H9 (cell line): ENCODE measurements at regions not wholly inside any gene's neighbourhood (a gene's known extent, or its start where the extent isn't known, plus 50 kb on each side); places are given as distances from the start of the nearest gene placed in this dataset.

Source experiments
- DNase-seq: peaks from one replicate; pipeline ENCODE4 v3.0.0-alpha.2; 2017
- H2AFZ ChIP-seq: one replicate; pipeline ENCODE4 v1.6.1; 2013; ENCODE audit warnings: mild to moderate bottlenecking, low read length, control low read depth, moderate library complexity
- H2AK5ac ChIP-seq: 2 replicates; pipeline ENCODE4 v1.6.1; 2013; ENCODE audit warnings: low read length, control low read depth, mixed read lengths; ENCODE audit not compliant: insufficient read length
- H2BK120ac ChIP-seq: one replicate; pipeline ENCODE4 v1.6.1; 2013; ENCODE audit warnings: low read depth, mild to moderate bottlenecking, low read length, control low read depth, inconsistent platforms; ENCODE audit not compliant: poor library complexity, severe bottlenecking
- H2BK12ac ChIP-seq: 2 replicates; pipeline ENCODE4 v1.6.1; 2013; ENCODE audit warnings: low read length, control low read depth, mixed read lengths, low read depth; ENCODE audit not compliant: insufficient read length
- H2BK15ac ChIP-seq: 2 replicates; pipeline ENCODE4 v1.6.1; 2013; ENCODE audit warnings: low read depth, low read length, control low read depth
- H2BK20ac ChIP-seq: one replicate; pipeline ENCODE4 v1.6.1; 2013; ENCODE audit warnings: low read depth, mild to moderate bottlenecking, low read length, control low read depth, inconsistent platforms; ENCODE audit not compliant: poor library complexity, severe bottlenecking
- H2BK5ac ChIP-seq: 2 replicates; pipeline ENCODE4 v1.6.1; 2013; ENCODE audit warnings: low read length, control low read depth, mixed read lengths; ENCODE audit not compliant: insufficient read length
- H3K14ac ChIP-seq: 2 replicates; pipeline ENCODE4 v1.6.1; 2013; ENCODE audit warnings: low read length, control low read depth; ENCODE audit not compliant: insufficient read depth
- H3K18ac ChIP-seq: 2 replicates; pipeline ENCODE4 v1.6.1; 2013; ENCODE audit warnings: low read depth, mild to moderate bottlenecking, mixed read lengths, low read length, control low read depth; ENCODE audit not compliant: insufficient read length
- H3K23ac ChIP-seq: 2 replicates; pipeline ENCODE4 v1.6.1; 2013; ENCODE audit warnings: low read length, control low read depth, mixed read lengths, low read depth; ENCODE audit not compliant: insufficient read length
- H3K23me2 ChIP-seq: 2 replicates; pipeline ENCODE4 v1.6.1; 2013; ENCODE audit warnings: low read depth, mild to moderate bottlenecking, mixed read lengths, low read length, control low read depth; ENCODE audit not compliant: insufficient read length, poor library complexity, severe bottlenecking
- H3K27ac ChIP-seq: 2 replicates; pipeline ENCODE4 v1.5.1; 2013; ENCODE audit warnings: low read length, control low read depth, mixed read lengths, low read depth; ENCODE audit not compliant: insufficient read length
- H3K27me3 ChIP-seq: 2 replicates; pipeline ENCODE4 v1.6.1; 2013; ENCODE audit warnings: low read length, control low read depth, inconsistent platforms; ENCODE audit not compliant: insufficient read depth
- H3K4ac ChIP-seq: 2 replicates; pipeline ENCODE4 v1.6.1; 2013; ENCODE audit warnings: low read depth, mild to moderate bottlenecking, control low read depth, inconsistent platforms, low read length, moderate library complexity
- H3K4me1 ChIP-seq: 2 replicates; pipeline ENCODE4 v1.6.1; 2013; ENCODE audit warnings: low read length, control low read depth, inconsistent platforms; ENCODE audit not compliant: insufficient read depth
- H3K4me2 ChIP-seq: 2 replicates; pipeline ENCODE4 v1.6.1; 2013; ENCODE audit warnings: low read length, control low read depth, mixed read lengths; ENCODE audit not compliant: insufficient read length, insufficient read depth
- H3K56ac ChIP-seq: 2 replicates; pipeline ENCODE4 v1.6.1; 2013; ENCODE audit warnings: low read depth, mild to moderate bottlenecking, mixed read lengths, low read length, control low read depth; ENCODE audit not compliant: insufficient read length
- H3K79me1 ChIP-seq: 2 replicates; pipeline ENCODE4 v1.6.1; 2013; ENCODE audit warnings: low read depth, mild to moderate bottlenecking, moderate library complexity, low read length, control low read depth, inconsistent platforms; ENCODE audit not compliant: insufficient read depth, poor library complexity, severe bottlenecking
- H3K79me2 ChIP-seq: 2 replicates; pipeline ENCODE4 v1.6.1; 2013; ENCODE audit warnings: low read length, control low read depth, inconsistent platforms; ENCODE audit not compliant: insufficient read depth
- H3K9ac ChIP-seq: 2 replicates; pipeline ENCODE4 v1.6.1; 2013; ENCODE audit warnings: low read length, control low read depth, mixed read lengths; ENCODE audit not compliant: insufficient read length; ENCODE audit errors: extremely low read depth
- H3K9me3 ChIP-seq: one replicate; pipeline ENCODE4 v1.6.1; 2013; ENCODE audit warnings: low read depth, low read length, inconsistent platforms; ENCODE audit not compliant: control insufficient read depth
- H3T11ph ChIP-seq: one replicate; pipeline ENCODE4 v1.6.1; 2013; ENCODE audit warnings: mild to moderate bottlenecking, low read length, control low read depth, inconsistent platforms
- H4K20me1 ChIP-seq: one replicate; pipeline ENCODE4 v1.6.1; 2013; ENCODE audit not compliant: control insufficient read depth, insufficient read length, insufficient read depth
- H4K5ac ChIP-seq: 2 replicates; pipeline ENCODE4 v1.6.1; 2013; ENCODE audit warnings: low read depth, mild to moderate bottlenecking, mixed read lengths, low read length, control low read depth; ENCODE audit not compliant: insufficient read length
- H4K8ac ChIP-seq: replicated peaks from 2 replicates; pipeline ENCODE4 v1.6.1; 2013; ENCODE audit warnings: low read length, control low read depth, mixed read lengths, low read depth; ENCODE audit not compliant: insufficient read length
- H4K91ac ChIP-seq: 2 replicates; pipeline ENCODE4 v1.6.1; 2013; ENCODE audit warnings: low read depth, mild to moderate bottlenecking, moderate library complexity, mixed read lengths, low read length, control low read depth; ENCODE audit not compliant: insufficient read length
- H3K27ac Mint-ChIP-seq, 3 experiments: 2 replicates in 2 of 3; 3 replicates in 1 of 3; pipeline ENCODE4 v1.8.0; 2020 to 2021; ENCODE audit warnings: mixed read lengths in 3 of 3, mild to moderate bottlenecking in 1 of 3, moderate library complexity in 1 of 3
- H3K27me3 Mint-ChIP-seq: 2 replicates; pipeline ENCODE4 v1.8.0; 2021; ENCODE audit warnings: low read depth, mild to moderate bottlenecking, moderate library complexity, mixed read lengths
- H3K36me3 Mint-ChIP-seq, 3 experiments: 2 replicates in 2 of 3; 3 replicates in 1 of 3; pipeline ENCODE4 v1.8.0; 2020 to 2021; ENCODE audit warnings: low read depth in 3 of 3, mixed read lengths in 3 of 3; ENCODE audit not compliant: insufficient read depth in 1 of 3
- H3K4me1 Mint-ChIP-seq, 2 experiments: 2 replicates each; pipeline ENCODE4 v1.8.0; 2020; ENCODE audit warnings: mixed read lengths in 2 of 2
- H3K4me3 Mint-ChIP-seq, 2 experiments: 2 replicates in 1 of 2; 3 replicates in 1 of 2; pipeline ENCODE4 v1.8.0; 2020 to 2021; ENCODE audit warnings: mild to moderate bottlenecking in 2 of 2, mixed read lengths in 2 of 2, moderate library complexity in 1 of 2
- H3K9me3 Mint-ChIP-seq, 2 experiments: 2 replicates in 1 of 2; 3 replicates in 1 of 2; pipeline ENCODE4 v1.8.0; 2020; ENCODE audit warnings: mild to moderate bottlenecking in 2 of 2, mixed read lengths in 2 of 2, moderate library complexity in 1 of 2
- WGBS: extraction: QIAGEN DNeasy Blood & Tissue Kit; methylation state at CpG from one replicate; pipeline ENCODE4 v1.1.7; 2013; ENCODE audit warnings: missing lambda C conversion rate, low lambda C conversion rate, mixed read lengths; ENCODE audit not compliant: insufficient read length; ENCODE audit errors: extremely low coverage; 5-methylcytosine and 5-hydroxymethylcytosine counted together
- TF ChIP-seq, protein P1 (sequence below): fragments of 200-600 bp; sonication (generic); conservative IDR thresholded peaks from 3 replicates; pipeline ENCODE4 v1.8.0; 2021; ENCODE audit warnings: antibody characterized with exemption, mild to moderate bottlenecking

GRCh38 chr5:33324667-33325307 is 116.0 kb upstream of the TARS1 start:
- TF ChIP-seq, protein P1, sequence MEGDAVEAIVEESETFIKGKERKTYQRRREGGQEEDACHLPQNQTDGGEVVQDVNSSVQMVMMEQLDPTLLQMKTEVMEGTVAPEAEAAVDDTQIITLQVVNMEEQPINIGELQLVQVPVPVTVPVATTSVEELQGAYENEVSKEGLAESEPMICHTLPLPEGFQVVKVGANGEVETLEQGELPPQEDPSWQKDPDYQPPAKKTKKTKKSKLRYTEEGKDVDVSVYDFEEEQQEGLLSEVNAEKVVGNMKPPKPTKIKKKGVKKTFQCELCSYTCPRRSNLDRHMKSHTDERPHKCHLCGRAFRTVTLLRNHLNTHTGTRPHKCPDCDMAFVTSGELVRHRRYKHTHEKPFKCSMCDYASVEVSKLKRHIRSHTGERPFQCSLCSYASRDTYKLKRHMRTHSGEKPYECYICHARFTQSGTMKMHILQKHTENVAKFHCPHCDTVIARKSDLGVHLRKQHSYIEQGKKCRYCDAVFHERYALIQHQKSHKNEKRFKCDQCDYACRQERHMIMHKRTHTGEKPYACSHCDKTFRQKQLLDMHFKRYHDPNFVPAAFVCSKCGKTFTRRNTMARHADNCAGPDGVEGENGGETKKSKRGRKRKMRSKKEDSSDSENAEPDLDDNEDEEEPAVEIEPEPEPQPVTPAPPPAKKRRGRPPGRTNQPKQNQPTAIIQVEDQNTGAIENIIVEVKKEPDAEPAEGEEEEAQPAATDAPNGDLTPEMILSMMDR = no peak
- H3K4me3 Mint-ChIP-seq = no peak overlapping the region
- DNase-seq = no peak
- no peaks in the 10 kb centered on the region for H3K23me2 ChIP-seq
- H3K4me1 Mint-ChIP-seq = no peaks in the 10 kb centered on the region
- no peak overlapping the region for H3T11ph ChIP-seq
- no peaks in the 10 kb centered on the region for H3K36me3 Mint-ChIP-seq
- H3K4me1 ChIP-seq = no peaks in the 10 kb centered on the region
- no peaks in the 10 kb centered on the region for H3K79me2 ChIP-seq
- H3K14ac ChIP-seq = no peak overlapping the region
- H3K56ac ChIP-seq = no peak overlapping the region
- no peak overlapping the region for H4K91ac ChIP-seq
- no peaks in the 10 kb centered on the region for H3K79me1 ChIP-seq
- no peaks in the 10 kb centered on the region for H3K27me3 Mint-ChIP-seq
- no peak overlapping the region for H2BK12ac ChIP-seq
- no peak overlapping the region for H4K5ac ChIP-seq
- H3K23ac ChIP-seq = no peak overlapping the region
- H3K9ac ChIP-seq = no peak overlapping the region
- no peaks in the 10 kb centered on the region for H3K9me3 ChIP-seq
- H4K20me1 ChIP-seq = no peaks in the 10 kb centered on the region
- no peak overlapping the region for H4K8ac ChIP-seq
- H3K27me3 ChIP-seq = no peaks in the 10 kb centered on the region
- no peak overlapping the region for H3K4ac ChIP-seq
- H2BK20ac ChIP-seq = no peak overlapping the region
- no peak overlapping the region for H3K18ac ChIP-seq
- H2AK5ac ChIP-seq = no peak overlapping the region
- H3K4me2 ChIP-seq = no peak overlapping the region
- no peak overlapping the region for H3K27ac Mint-ChIP-seq
- H3K27ac ChIP-seq = no peak overlapping the region
- no peaks in the 10 kb centered on the region for H3K9me3 Mint-ChIP-seq
- H2BK5ac ChIP-seq = no peak overlapping the region
- WGBS = no CpG with 5 or more reads among the region's 2 CpGs
- H2AFZ ChIP-seq = no peak overlapping the region
- no peak overlapping the region for H2BK15ac ChIP-seq
- no peak overlapping the region for H2BK120ac ChIP-seq
